Naive B cell (primary cell): ENCODE measurements at regions not wholly inside any gene's neighbourhood (a gene's known extent, or its start where the extent isn't known, plus 50 kb on each side); places are given as distances from the start of the nearest gene placed in this dataset.

ENCODE experiments used
- ATAC-seq, 2 donors: fragments of 150-1000 bp; cut with Tn5 transposase; 2 replicates each; pipeline ENCODE4 v1.10.0; 2021; ENCODE audit warnings: low read depth in 2 of 2, mild to moderate bottlenecking in 2 of 2, moderate library complexity in 2 of 2
- DNase-seq: peaks from one replicate; pipeline ENCODE4 v3.0.0; 2022
- H3K27ac Mint-ChIP-seq, 6 donors: one replicate each; pipeline ENCODE4 v1.8.0; 2020 to 2022; ENCODE audit warnings: mild to moderate bottlenecking in 6 of 6, mixed read lengths in 6 of 6, moderate library complexity in 5 of 6, inconsistent platforms in 2 of 6
- H3K27me3 Mint-ChIP-seq, 3 donors: one replicate each; pipeline ENCODE4 v1.8.0; 2021 to 2022; ENCODE audit warnings: mixed read lengths in 3 of 3, mild to moderate bottlenecking in 1 of 3
- H3K36me3 Mint-ChIP-seq, 2 donors: one replicate each; pipeline ENCODE4 v1.8.0; 2020 to 2022; ENCODE audit warnings: mixed read lengths in 2 of 2, inconsistent platforms in 1 of 2, mild to moderate bottlenecking in 1 of 2
- H3K4me1 Mint-ChIP-seq, 3 donors: one replicate each; pipeline ENCODE4 v1.8.0; 2020 to 2022; ENCODE audit warnings: mixed read lengths in 3 of 3, inconsistent platforms in 1 of 3, mild to moderate bottlenecking in 1 of 3, moderate library complexity in 1 of 3
- H3K4me3 Mint-ChIP-seq, 8 donors: one replicate each; pipeline ENCODE4 v1.8.0; 2020 to 2022; ENCODE audit warnings: mild to moderate bottlenecking in 8 of 8, mixed read lengths in 8 of 8, moderate library complexity in 8 of 8, inconsistent platforms in 2 of 8
- H3K9me3 Mint-ChIP-seq, 7 donors: one replicate each; pipeline ENCODE4 v1.8.0; 2020 to 2022; ENCODE audit warnings: mixed read lengths in 7 of 7, mild to moderate bottlenecking in 5 of 7, inconsistent platforms in 2 of 7, moderate library complexity in 1 of 7

DNA sequence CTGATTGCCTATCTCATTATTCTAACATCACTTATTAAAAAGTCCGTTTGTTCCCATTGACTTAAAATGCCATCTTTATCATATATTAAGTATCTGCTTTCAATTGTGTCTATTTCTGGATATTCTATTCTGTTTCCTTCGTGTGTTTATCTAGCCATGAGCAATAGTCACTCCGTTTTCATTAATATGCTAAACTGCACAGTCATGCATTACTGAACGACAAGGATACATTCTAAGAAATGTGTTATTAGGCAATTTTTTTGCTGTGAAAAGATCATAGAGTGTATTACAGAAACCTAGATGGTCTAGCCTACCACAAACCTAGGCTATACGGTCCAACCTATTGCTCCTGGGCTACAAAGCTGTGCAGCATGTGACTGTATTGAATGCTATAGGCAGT lies 482.9 kb downstream of the IRX1 start:
- Mint-ChIP-seq H3K36me3 (no peaks in the 10 kb centered on the region), H3K4me1 (no peaks in the 10 kb centered on the region), H3K27me3 (no peaks in the 10 kb centered on the region), H3K27ac (no peak overlapping the region), H3K9me3 (peaks cover 0 to 9% (median 3%) of the 10 kb centered on the region in 7 donors), H3K4me3 (no peak overlapping the region)
- ATAC-seq (no peak), DNase-seq (no peak)

DNA sequence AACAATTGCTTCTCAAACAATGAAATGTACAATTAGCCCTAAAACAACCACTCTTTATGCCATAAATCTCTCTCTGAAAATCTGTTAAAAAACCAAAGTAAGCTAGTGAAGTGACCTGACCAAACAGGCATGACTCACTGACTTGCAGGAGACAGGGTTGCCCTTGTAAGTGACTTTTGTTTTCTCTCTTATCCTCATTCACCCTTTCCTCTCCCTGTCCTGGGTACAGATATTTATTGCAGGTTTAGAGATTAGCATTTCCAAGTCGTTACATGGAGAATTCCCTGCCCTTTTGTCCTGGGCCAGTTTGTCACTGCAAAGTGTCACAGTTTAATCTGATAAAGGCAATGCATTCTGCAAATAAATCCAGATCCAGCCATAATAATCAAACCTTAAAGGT lies 484.2 kb downstream of the IRX1 start:
- no peak overlapping the region for H3K4me3 Mint-ChIP-seq
- H3K27ac Mint-ChIP-seq: no peak overlapping the region
- no peaks in the 10 kb centered on the region for H3K4me1 Mint-ChIP-seq
- no peaks in the 10 kb centered on the region for H3K36me3 Mint-ChIP-seq
- ATAC-seq: no peak
- no peaks in the 10 kb centered on the region for H3K27me3 Mint-ChIP-seq
- DNase-seq: no peak
- H3K9me3 Mint-ChIP-seq: peaks cover 0 to 9% (median 3%) of the 10 kb centered on the region in 7 donors

DNA sequence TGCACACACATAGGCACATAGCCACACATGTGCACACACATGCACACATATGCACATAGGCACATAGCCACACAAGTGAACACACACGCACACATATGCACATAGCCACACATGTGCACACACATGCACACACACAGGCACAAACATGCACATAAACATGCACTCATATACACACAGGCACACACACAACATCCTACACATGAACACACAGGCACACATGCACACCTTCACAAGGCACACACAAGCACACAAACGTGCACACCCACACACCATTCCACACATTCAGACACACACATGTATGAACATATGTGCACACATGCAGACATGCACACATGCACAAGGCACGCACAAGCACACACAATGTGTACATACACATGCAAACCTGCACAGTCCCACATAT lies 484.7 kb downstream of the IRX1 start:
- peak overlapping the region in 1 of 8 donors; percentile 16 for H3K4me3 Mint-ChIP-seq
- ATAC-seq (no peak), DNase-seq (no peak)
- no peaks in the 10 kb centered on the region for H3K36me3 Mint-ChIP-seq
- H3K4me1 Mint-ChIP-seq: no peaks in the 10 kb centered on the region
- no peak overlapping the region for H3K27ac Mint-ChIP-seq
- H3K27me3 Mint-ChIP-seq: no peaks in the 10 kb centered on the region
- H3K9me3 Mint-ChIP-seq: peaks cover 0 to 5% (median 3%) of the 10 kb centered on the region in 7 donors

DNA sequence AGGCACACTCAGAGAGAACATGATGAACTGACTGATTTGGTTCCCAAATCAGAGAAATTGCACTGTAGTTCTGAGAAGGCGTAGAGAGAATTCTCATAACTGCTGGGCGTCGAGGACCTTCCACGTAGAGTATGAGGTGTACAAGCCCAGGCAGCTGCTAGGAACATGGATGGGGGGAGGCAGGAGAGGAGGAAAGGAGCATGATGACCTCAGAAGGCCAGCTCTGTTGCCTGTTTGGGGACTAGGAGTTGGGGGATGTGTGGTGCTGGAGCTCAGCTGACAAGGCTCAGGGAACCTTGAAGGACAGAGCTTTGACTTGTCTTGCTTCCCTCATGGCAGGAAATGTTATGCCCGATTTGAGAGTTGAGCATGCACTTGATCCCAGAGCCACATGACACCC lies 485.4 kb downstream of the IRX1 start:
- ATAC-seq: no peak

DNA sequence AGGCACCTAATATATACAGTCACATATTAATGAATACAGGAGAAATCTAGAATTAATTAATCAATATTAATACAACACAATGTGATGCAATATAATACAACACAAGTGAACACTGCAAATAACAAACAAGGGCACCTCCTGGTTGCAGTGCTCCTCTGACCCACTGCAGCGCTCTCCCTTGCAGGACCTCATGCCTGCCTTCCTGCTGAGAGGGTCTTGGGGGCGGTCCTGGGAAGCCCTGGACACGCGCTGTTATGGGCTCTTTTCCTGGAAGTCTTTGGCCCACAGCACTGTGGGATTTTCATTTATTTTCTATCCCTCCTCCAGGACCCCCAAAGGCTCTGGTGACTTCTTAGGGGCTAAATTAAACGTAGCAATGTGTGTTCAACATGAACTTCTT lies 485.8 kb downstream of the IRX1 start:
- H3K36me3 Mint-ChIP-seq: no peaks in the 10 kb centered on the region
- H3K4me1 Mint-ChIP-seq: no peaks in the 10 kb centered on the region
- ATAC-seq (no peak), DNase-seq (no peak)
- H3K27me3 Mint-ChIP-seq: no peaks in the 10 kb centered on the region
- peak overlapping the region in 1 of 8 donors; percentile 48 for H3K4me3 Mint-ChIP-seq
- H3K9me3 Mint-ChIP-seq: peaks cover 0 to 5% (median 0%) of the 10 kb centered on the region in 7 donors
- no peak overlapping the region for H3K27ac Mint-ChIP-seq

More for the DNA sequence above, 485.4 kb downstream of the IRX1 start:
- no peak for DNase-seq
- Mint-ChIP-seq H3K27ac (no peak overlapping the region), H3K27me3 (no peaks in the 10 kb centered on the region), H3K9me3 (peaks cover 0 to 5% (median 0%) of the 10 kb centered on the region in 7 donors), H3K36me3 (no peaks in the 10 kb centered on the region), H3K4me3 (peak overlapping the region in 1 of 8 donors; percentile 48), H3K4me1 (no peaks in the 10 kb centered on the region)

DNA sequence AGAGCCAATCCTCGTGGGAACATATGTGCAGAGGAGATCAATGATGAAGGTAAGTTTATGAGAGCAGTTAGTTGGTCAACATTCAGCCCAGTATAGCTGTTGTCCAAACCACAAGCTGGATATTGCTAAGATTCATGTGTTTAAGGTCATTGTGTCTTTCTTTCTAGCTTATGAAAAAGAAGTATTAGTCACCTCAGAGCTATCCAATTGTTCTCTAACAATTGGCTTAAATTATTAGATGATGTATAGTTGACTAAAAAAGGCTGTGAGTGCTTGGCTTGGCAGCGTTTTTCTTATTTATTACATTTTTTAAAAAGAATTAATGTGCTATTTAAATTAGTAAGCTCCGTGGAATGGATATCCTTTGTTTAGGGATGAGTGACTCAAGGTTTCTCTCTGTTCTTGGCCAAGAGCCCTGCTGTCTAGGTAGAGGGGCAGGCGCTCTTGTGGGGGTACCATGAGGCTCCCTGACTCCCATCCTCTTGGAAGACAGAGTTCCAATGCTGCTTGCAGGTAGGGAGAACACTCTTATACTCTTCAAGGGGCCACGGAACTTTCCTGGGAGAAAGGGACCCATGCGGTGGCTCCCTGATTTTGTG lies 487.4 kb downstream of the IRX1 start:
- no peak for ATAC-seq
- Mint-ChIP-seq H3K36me3 (no peaks in the 10 kb centered on the region), H3K4me1 (no peaks in the 10 kb centered on the region), H3K27me3 (no peaks in the 10 kb centered on the region), H3K4me3 (no peak overlapping the region), H3K27ac (no peak overlapping the region), H3K9me3 (peaks cover 0 to 5% (median 0%) of the 10 kb centered on the region in 7 donors)
- no peak for DNase-seq

DNA sequence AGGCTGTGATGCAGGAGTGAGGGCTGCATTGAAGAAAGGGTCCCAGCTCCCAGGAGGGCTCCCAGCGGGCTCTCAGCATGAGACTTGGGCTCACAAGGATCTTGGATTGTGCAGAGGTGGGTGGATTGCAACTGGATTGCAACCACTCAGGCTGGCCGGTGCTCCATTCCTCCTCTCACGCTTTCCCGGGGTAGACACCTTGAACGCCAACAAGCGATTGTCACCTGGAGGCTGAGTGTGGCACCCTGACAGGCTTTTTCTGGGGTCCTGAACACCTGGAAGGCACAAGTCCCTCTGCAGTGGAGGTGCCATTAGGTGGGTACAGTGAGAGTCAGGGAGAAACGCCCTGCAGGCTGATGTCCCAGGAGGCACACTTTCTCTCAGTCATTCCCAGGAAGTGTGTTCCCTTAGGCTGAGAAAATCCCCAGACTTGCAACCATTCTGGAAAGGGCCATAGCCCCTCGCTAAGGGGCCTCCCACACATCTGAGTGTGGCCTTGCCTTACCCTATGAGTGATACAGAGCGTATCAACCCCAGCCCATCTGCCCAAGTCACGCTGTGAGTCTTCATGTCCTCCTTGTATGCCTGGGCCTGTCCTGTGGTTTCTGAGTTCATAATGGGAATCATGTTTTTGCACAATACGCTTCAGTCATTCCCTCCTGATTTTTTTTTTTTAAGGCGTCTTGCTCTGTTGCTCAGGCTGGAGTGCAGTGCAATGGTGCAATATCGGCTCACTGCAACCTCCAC lies 488.1 kb downstream of the IRX1 start:
- H3K27me3 Mint-ChIP-seq: no peaks in the 10 kb centered on the region
- peaks cover 0 to 5% (median 0%) of the 10 kb centered on the region in 7 donors for H3K9me3 Mint-ChIP-seq
- no peaks in the 10 kb centered on the region for H3K4me1 Mint-ChIP-seq
- no peaks in the 10 kb centered on the region for H3K36me3 Mint-ChIP-seq
- DNase-seq: no peak
- ATAC-seq: no peak
- H3K27ac Mint-ChIP-seq: no peak overlapping the region
- no peak overlapping the region for H3K4me3 Mint-ChIP-seq

DNA sequence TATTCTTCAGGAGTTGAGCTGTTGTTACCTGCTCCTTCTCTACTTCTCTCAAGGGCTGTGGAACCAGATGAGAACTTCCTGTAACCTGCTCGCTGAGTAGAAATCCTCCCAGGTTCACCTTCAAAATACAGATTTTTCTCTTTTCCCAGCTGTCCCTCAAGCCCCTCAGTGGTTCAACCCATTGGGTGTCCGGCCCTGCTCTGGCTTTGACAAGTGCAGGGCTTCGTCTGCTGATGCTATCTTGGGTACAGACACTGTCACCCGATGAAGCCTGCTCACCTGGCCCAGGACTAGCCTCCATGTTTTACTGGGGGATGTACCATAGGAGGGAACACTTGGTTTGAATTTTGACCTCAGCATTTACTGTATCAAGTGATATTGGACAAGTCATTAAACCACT lies 490.4 kb downstream of the IRX1 start:
- ATAC-seq (no peak), DNase-seq (no peak)
- Mint-ChIP-seq H3K27ac (no peak overlapping the region), H3K36me3 (no peaks in the 10 kb centered on the region), H3K4me3 (no peak overlapping the region), H3K9me3 (peaks cover 0 to 3% (median 0%) of the 10 kb centered on the region in 7 donors), H3K27me3 (no peaks in the 10 kb centered on the region), H3K4me1 (no peaks in the 10 kb centered on the region)

DNA sequence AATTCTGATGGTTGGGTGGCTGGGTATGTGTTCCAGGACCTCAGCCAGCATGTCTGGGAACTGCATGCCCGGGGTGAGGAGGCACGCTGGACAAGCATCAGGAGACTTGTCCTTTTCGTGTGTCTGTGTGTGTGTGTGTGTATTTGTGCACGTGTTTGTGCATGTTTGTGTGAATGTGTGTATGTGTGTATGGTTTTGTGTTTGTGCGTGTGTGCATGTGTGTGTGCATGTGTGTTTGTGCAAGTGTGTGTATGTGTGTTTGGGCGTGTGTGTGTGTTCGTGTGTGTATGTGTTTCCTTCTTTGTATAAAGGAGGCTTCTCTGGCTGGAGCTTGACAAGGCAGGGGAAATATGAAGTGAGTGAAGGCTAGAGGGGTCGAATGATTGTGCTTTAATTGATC lies 491.5 kb downstream of the IRX1 start:
- DNase-seq: no peak
- no peaks in the 10 kb centered on the region for H3K4me1 Mint-ChIP-seq
- no peak for ATAC-seq
- H3K36me3 Mint-ChIP-seq: no peaks in the 10 kb centered on the region
- H3K4me3 Mint-ChIP-seq: no peak overlapping the region
- H3K27me3 Mint-ChIP-seq: no peaks in the 10 kb centered on the region
- peaks cover 0 to 3% (median 0%) of the 10 kb centered on the region in 7 donors for H3K9me3 Mint-ChIP-seq
- no peak overlapping the region for H3K27ac Mint-ChIP-seq

DNA sequence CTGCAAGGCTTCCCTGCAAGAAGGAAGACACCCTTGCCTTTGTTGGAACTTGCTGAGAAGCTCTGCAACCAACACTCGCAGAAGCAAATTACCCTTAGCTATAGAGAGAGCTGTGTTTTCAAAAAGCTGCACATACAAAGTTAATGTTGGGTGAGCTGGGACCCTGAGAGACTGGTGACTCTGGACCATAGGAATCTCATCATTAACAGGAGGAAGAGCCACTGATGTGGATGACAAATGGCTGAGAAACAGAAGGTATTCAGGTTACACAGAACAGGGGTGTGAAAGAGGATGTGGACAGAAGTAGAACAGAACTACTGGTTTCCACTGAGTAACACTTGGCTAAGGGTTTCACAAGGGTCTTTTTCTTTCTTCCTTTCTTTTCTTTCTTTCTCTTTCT lies 493.5 kb downstream of the IRX1 start:
- no peaks in the 10 kb centered on the region for H3K27me3 Mint-ChIP-seq
- H3K27ac Mint-ChIP-seq: no peak overlapping the region
- no peaks in the 10 kb centered on the region for H3K4me1 Mint-ChIP-seq
- DNase-seq (no peak), ATAC-seq (no peak)
- no peak overlapping the region for H3K4me3 Mint-ChIP-seq
- H3K36me3 Mint-ChIP-seq: no peaks in the 10 kb centered on the region
- peaks cover 0 to 6% (median 3%) of the 10 kb centered on the region in 7 donors for H3K9me3 Mint-ChIP-seq

DNA sequence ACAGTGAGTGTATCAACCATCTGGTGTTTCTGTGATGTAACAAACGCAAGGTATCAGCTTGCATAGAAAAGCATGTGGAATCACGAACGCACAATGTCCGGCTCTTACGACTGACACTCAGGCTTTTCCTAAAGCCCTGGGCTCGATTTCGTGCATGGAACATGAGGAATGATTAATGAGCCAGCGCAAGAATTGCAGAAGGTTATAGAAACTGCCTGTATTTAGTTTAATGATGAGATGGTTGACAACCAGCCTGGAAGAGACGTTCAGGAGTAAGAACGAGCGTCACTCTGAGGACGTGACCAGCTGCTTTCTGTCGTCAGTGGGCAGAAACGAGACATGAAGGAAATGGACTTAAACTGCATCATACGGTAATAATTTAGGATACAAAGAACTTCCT lies 497.6 kb downstream of the IRX1 start:
- H3K4me1 Mint-ChIP-seq: no peaks in the 10 kb centered on the region
- no peak overlapping the region for H3K4me3 Mint-ChIP-seq
- no peak overlapping the region for H3K27ac Mint-ChIP-seq
- H3K9me3 Mint-ChIP-seq: peaks cover 0 to 9% (median 3%) of the 10 kb centered on the region in 7 donors
- H3K36me3 Mint-ChIP-seq: no peaks in the 10 kb centered on the region
- no peaks in the 10 kb centered on the region for H3K27me3 Mint-ChIP-seq
- ATAC-seq: no peak
- no peak for DNase-seq

DNA sequence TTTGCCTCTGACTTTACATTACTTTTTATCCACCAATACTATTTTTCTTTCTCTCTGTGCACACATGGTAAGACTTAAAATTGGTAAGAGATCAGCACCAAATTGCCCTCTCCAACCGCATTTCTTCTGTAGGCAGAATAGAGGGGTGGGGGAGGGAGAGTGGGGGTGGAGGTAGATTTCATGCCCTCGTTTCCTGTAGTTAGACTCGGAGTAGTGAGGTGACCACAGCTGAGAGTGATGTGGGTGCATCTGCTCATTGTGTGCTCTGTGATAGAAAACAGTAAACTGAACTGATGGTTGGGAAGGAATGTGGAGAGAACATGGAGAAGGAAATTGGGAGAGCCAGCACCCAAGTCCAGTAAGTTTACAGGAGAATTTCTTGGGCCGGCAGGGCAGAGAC lies 498.3 kb downstream of the IRX1 start:
- no peaks in the 10 kb centered on the region for H3K4me1 Mint-ChIP-seq
- no peaks in the 10 kb centered on the region for H3K36me3 Mint-ChIP-seq
- H3K4me3 Mint-ChIP-seq: no peak overlapping the region
- H3K27ac Mint-ChIP-seq: peak overlapping the region in 1 of 6 donors; percentile 40
- DNase-seq: no peak
- no peak for ATAC-seq
- no peaks in the 10 kb centered on the region for H3K27me3 Mint-ChIP-seq
- peaks cover 0 to 9% (median 3%) of the 10 kb centered on the region in 7 donors for H3K9me3 Mint-ChIP-seq

DNA sequence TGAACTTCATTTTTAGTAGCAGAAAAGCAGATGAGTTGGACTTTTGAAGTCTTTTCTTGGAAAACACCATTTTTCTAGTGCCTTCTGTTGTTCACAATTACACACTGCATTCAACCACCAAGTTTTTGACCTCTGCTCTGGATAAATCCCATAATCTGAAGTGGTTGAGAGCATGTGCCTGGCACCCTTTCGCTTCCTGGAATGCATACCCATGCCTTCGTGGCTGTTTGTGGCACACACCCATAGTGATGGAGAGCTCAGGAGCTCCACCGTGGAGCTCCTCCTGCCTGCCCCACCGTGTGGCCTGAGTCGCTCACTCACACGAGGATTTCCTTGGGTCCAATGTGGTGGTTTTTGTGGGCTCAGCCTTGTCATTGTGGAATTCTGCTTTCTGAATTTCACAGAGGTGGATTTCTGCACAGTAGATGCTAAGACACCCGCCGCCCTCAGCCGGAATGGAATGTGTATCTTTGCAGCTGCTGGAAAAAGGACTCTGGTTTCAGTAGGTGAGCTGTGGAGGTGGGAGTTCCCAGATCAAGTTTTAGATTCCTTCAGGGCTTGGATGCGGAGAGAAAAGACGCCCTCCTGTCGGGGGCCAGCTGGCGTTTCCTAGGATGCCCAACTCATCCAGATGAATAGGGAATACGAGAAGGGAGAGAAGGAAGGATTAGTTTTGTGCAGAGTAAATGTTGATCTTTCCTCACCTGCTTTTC lies 500.4 kb downstream of the IRX1 start:
- Mint-ChIP-seq H3K4me1 (no peaks in the 10 kb centered on the region), H3K27me3 (no peaks in the 10 kb centered on the region), H3K9me3 (peaks cover 0 to 7% (median 0%) of the 10 kb centered on the region in 7 donors), H3K36me3 (no peaks in the 10 kb centered on the region), H3K27ac (no peak overlapping the region), H3K4me3 (no peak overlapping the region)
- DNase-seq (no peak), ATAC-seq (no peak)

DNA sequence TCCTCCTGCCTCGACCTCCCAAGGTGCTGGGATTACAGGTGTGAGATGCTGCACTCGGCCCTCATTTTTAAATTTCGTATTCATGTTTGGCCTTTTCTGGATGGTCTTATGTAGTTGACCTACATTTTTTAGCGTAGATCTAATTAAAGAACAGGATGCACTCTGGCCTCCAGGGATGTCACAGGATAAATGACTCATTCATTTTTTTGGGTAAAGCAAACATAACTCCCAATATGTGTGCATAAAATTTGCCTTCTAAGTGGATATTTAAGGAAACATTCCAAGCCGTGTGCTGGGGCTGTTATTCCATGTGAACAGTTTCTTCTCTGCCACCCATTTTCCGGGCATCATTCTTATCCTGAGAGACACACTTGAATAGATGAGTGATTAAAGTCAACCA lies 501.6 kb downstream of the IRX1 start:
- Mint-ChIP-seq H3K4me1 (no peaks in the 10 kb centered on the region), H3K4me3 (no peak overlapping the region), H3K9me3 (peaks cover 0 to 6% (median 0%) of the 10 kb centered on the region in 7 donors), H3K27ac (no peak overlapping the region), H3K36me3 (no peaks in the 10 kb centered on the region), H3K27me3 (no peaks in the 10 kb centered on the region)
- DNase-seq (no peak), ATAC-seq (no peak)
